Effector memory CD4-positive, alpha-beta T cell (primary cell): ENCODE measurements at regions not wholly inside any gene's neighbourhood (a gene's known extent, or its start where the extent isn't known, plus 50 kb on each side); places are given as distances from the start of the nearest gene placed in this dataset.

Source experiments
- DNase-seq, 3 donors: peaks; one replicate each; pipeline ENCODE4 v3.0.0-alpha.2; 2020
- H3K27ac ChIP-seq: 2 replicates; pipeline ENCODE4 v1.7.0; 2013; ENCODE audit warnings: mild to moderate bottlenecking, low read length, moderate library complexity; ENCODE audit not compliant: insufficient read depth, poor library complexity, severe bottlenecking
- H3K27me3 ChIP-seq: replicated peaks from 2 replicates; pipeline ENCODE4 v1.7.0; 2013; ENCODE audit warnings: mild to moderate bottlenecking, low read length; ENCODE audit not compliant: insufficient read depth, control insufficient read depth, poor library complexity, severe bottlenecking
- H3K36me3 ChIP-seq: 2 replicates; pipeline ENCODE4 v1.7.0; 2013; ENCODE audit warnings: mild to moderate bottlenecking, low read length, moderate library complexity; ENCODE audit not compliant: control insufficient read depth, insufficient read depth
- H3K4me1 ChIP-seq: 2 replicates; pipeline ENCODE4 v1.7.0; 2013; ENCODE audit warnings: low read length, mild to moderate bottlenecking; ENCODE audit not compliant: control insufficient read depth, insufficient read depth, poor library complexity, severe bottlenecking
- H3K4me3 ChIP-seq: 2 replicates; pipeline ENCODE4 v1.7.0; 2013; ENCODE audit warnings: low read length, low read depth, mild to moderate bottlenecking; ENCODE audit not compliant: insufficient read depth, poor library complexity, severe bottlenecking
- H3K9me3 ChIP-seq: 2 replicates; pipeline ENCODE4 v1.7.0; 2013; ENCODE audit warnings: mild to moderate bottlenecking, low read length, moderate library complexity; ENCODE audit not compliant: control insufficient read depth

DNA sequence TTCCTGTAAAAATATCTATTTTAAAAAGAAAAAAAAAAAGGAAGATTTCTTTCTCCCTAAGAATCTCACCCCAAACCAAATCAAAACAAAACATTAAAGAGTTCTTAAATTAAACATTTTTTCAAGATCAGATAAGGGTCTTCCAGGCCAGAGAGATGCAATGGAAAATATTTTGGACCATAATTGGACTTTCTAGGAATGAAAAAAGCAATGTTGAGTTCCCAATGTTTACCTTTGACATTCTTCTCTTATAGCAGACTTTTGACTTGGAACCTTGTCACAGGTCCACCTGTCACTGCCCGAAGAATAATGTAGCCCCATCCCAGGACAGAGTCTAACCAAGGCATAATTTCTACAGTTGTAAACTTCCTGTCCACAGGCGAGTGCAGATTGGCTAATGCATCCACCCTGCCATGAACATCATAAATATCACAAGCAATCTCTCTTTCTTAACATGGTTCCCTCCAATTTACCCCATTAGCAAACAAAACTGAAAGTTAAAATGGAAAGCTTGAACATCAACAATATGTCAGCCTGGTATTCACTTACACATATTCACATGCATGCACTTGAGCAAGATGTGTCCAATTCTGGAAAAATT is 121.7 kb upstream of the ZNF366 start:
- DNase-seq, result no peak

DNA sequence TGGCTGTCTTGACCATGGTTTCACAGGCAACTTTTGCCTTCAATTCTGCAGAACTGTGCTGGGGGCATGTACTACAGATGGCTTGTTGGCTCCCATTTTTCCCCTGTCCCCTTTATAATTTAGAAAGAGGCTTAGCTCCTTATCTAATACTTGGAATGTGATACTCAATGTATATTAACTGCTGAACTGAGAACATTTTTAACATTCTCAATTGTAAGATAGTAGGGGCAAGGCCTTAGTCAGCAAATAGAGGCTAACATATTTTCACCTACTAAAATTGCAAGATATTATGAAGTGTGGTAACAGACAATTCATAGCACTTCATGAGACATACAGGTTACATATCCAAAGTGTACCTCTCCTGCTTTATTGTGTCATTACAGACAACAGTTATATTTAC is 118.1 kb upstream of the ZNF366 start:
- no peak for DNase-seq

More for the DNA sequence above, 121.7 kb upstream of the ZNF366 start:
- H3K4me3 ChIP-seq, result no peak overlapping the region
- H3K9me3 ChIP-seq, result no peaks in the 10 kb centered on the region
- no peak overlapping the region for H3K27ac ChIP-seq
- H3K4me1 ChIP-seq, result no peaks in the 10 kb centered on the region
- no peaks in the 10 kb centered on the region for H3K36me3 ChIP-seq
- no peaks in the 10 kb centered on the region for H3K27me3 ChIP-seq

DNA sequence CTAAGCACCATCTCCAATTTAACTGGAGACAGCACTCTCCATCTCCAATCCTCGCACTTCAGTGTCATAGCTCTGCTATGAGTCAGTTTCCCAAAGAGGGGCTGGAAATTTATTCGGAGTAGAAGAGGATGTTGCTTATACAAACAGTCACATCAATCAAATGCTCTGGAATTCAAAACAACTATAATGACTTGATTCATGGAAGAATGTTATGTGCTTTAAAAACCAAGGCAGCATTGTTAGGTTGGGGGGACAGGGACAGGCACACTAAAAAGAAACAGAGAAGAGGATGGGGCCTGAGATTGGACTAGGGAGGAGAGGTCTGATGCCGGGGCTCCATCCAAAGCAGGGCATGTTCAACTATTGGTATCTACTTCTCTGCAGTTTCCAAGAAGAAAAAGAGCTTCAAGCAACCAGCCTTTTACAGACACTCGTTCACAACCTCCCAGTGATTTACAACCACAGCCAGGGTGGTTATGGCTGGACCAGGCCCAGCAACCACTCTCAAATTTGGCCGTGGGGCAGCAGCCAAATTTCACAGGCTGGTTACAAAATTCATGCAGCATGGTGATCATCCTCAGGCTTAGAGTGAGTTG is 117.5 kb upstream of the ZNF366 start:
- H3K9me3 ChIP-seq, result no peaks in the 10 kb centered on the region
- no peaks in the 10 kb centered on the region for H3K36me3 ChIP-seq
- H3K27me3 ChIP-seq, result no peaks in the 10 kb centered on the region
- H3K4me3 ChIP-seq, result no peak overlapping the region
- H3K4me1 ChIP-seq, result no peaks in the 10 kb centered on the region
- no peak for DNase-seq
- H3K27ac ChIP-seq, result no peak overlapping the region

More for the DNA sequence above, 118.1 kb upstream of the ZNF366 start:
- no peak overlapping the region for H3K4me3 ChIP-seq
- no peaks in the 10 kb centered on the region for H3K36me3 ChIP-seq
- no peaks in the 10 kb centered on the region for H3K27me3 ChIP-seq
- H3K9me3 ChIP-seq, result no peaks in the 10 kb centered on the region
- no peaks in the 10 kb centered on the region for H3K4me1 ChIP-seq
- no peak overlapping the region for H3K27ac ChIP-seq

GRCh38 chr5:72623936-72624335 is 116.7 kb upstream of the ZNF366 start:
- no peak for DNase-seq
- Histone ChIP-seq H3K27ac (no peak overlapping the region), H3K9me3 (no peaks in the 10 kb centered on the region)

GRCh38 chr5:72623323-72623722 is 116.1 kb upstream of the ZNF366 start:
- Histone ChIP-seq H3K36me3 (no peaks in the 10 kb centered on the region), H3K4me3 (no peak overlapping the region), H3K9me3 (no peaks in the 10 kb centered on the region), H3K4me1 (no peaks in the 10 kb centered on the region), H3K27ac (no peak overlapping the region), H3K27me3 (no peaks in the 10 kb centered on the region)
- DNase-seq, result no peak

More at GRCh38 chr5:72623936-72624335, 116.7 kb upstream of the ZNF366 start:
- no peaks in the 10 kb centered on the region for H3K4me1 ChIP-seq
- H3K27me3 ChIP-seq, result no peaks in the 10 kb centered on the region
- no peak overlapping the region for H3K4me3 ChIP-seq
- no peaks in the 10 kb centered on the region for H3K36me3 ChIP-seq

DNA sequence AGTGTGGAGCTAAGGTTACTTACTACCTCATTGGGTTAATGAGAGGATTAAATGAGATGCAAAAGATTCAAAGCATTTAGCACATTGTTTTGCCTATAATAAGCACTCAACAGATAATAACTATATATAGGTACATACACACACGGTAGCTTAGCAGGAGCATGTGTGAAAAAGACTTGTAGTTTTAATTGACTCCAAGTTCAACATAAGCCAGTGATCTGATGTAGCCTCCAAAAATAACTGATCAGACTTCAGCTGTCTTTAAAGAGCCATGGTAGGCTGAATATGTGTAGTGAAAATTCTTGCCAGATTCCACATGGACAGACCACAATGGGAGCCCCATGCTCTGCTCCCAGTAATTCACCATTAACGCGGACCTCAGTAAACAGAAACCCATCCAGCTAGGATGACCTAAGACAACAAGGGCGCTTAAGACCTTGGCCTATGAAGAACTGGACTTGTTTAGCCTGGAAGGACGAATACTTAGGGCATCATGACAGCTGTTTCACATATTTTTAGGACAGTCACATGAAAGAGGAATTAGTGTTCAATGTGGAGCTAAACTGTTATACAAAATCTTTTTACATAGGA is 115.1 kb upstream of the ZNF366 start:
- DNase-seq, result no peak
- no peaks in the 10 kb centered on the region for H3K36me3 ChIP-seq
- H3K27ac ChIP-seq, result no peak overlapping the region
- H3K4me1 ChIP-seq, result no peaks in the 10 kb centered on the region
- no peaks in the 10 kb centered on the region for H3K27me3 ChIP-seq
- no peak overlapping the region for H3K4me3 ChIP-seq
- no peaks in the 10 kb centered on the region for H3K9me3 ChIP-seq

- Histone ChIP-seq H3K4me1 (no peaks in the 10 kb centered on the region), H3K4me3 (no peak overlapping the region), H3K27ac (no peak overlapping the region), H3K9me3 (no peaks in the 10 kb centered on the region), H3K36me3 (no peaks in the 10 kb centered on the region), H3K27me3 (no peaks in the 10 kb centered on the region)
- DNase-seq, result no peak
These were observed 114.4 kb upstream of the ZNF366 start for GRCh38 chr5:72621576-72621975.

- Histone ChIP-seq H3K9me3 (no peaks in the 10 kb centered on the region), H3K27ac (no peak overlapping the region), H3K4me1 (no peaks in the 10 kb centered on the region), H3K36me3 (no peaks in the 10 kb centered on the region), H3K27me3 (no peaks in the 10 kb centered on the region), H3K4me3 (no peak overlapping the region)
- no peak for DNase-seq
These were observed 112.5 kb upstream of the ZNF366 start for GRCh38 chr5:72619677-72620076.

DNA sequence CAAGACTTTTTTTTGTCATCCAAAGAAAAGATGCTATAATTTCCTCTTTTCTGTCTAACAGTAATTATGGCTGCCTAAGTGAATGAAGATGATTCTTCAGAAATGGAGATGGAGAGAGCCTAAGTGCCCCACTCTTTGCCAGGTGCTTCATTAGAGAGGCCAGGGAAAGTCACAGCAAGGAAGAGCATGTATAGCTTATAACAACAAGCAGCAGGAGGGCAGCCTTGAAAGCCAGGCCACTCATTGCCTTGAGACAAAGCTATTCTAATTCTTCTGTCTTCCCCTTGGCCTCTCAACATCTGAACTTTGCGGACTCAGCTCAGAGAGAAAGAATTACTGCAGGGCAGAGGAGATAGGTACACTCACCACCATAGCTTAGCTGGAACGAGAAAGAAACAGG is 112.0 kb upstream of the ZNF366 start:
- H3K4me3 ChIP-seq, result no peak overlapping the region
- H3K36me3 ChIP-seq, result no peaks in the 10 kb centered on the region
- no peak for DNase-seq
- no peaks in the 10 kb centered on the region for H3K4me1 ChIP-seq
- H3K9me3 ChIP-seq, result no peaks in the 10 kb centered on the region
- H3K27ac ChIP-seq, result no peak overlapping the region
- no peaks in the 10 kb centered on the region for H3K27me3 ChIP-seq

DNA sequence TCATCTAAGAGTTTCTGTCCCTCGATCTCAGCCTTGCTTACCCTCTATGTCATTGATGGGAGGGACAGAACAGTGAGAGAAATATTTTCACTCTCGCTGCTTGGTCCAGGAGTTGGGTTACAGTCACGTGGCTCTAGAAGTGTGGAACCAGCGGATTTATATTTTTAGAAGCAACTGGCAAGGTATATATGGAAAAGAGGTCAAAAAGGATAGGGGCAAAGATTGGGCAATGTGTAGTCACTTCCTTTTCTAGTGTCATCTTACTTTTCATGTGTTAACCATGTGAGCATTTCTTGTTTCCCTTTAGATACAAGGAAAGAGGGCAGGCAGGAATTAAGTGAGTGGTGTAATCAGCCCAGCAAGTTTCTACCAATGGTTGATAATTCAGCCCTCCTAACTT is 111.5 kb upstream of the ZNF366 start:
- no peak overlapping the region for H3K27ac ChIP-seq
- no peak for DNase-seq

More for the DNA sequence above, 111.5 kb upstream of the ZNF366 start:
- no peaks in the 10 kb centered on the region for H3K9me3 ChIP-seq
- H3K36me3 ChIP-seq, result no peaks in the 10 kb centered on the region
- no peaks in the 10 kb centered on the region for H3K27me3 ChIP-seq
- H3K4me3 ChIP-seq, result no peak overlapping the region
- no peaks in the 10 kb centered on the region for H3K4me1 ChIP-seq
